Pancreas (tissue), 10 donors: ENCODE measurements at regions not wholly inside any gene's neighbourhood (a gene's known extent, or its start where the extent isn't known, plus 50 kb on each side); places are given as distances from the start of the nearest gene placed in this dataset.
A peak's percentile ranks its signal among the peaks of the same experiment; 100 is the strongest.

Source experiments
- ATAC-seq, 4 donors: fragments of 200-7000 bp; cut with Tn5 transposase; one replicate each; pipeline versions ENCODE4 v1.8.0 to v1.9.1; 2020; ENCODE audit warnings: mild to moderate bottlenecking in 4 of 4, moderate library complexity in 4 of 4
- DNase-seq, 6 donors: peaks; one replicate each; pipeline ENCODE4 v3.0.0-alpha.2; 2020
- FAIRE-seq: peaks from 2 replicates; lab custom pipeline; 2012; peaks lifted over from hg19 to GRCh38; lab: Jason Lieb, UNC
- H3K27ac ChIP-seq, 4 donors: fragments of 200-600 bp; sonication (generic); 1 replicate in 3 of 4; 2 replicates in 1 of 4; pipeline versions ENCODE4 v1.5.0 to v1.8.0; 2020
- H3K27me3 ChIP-seq, 4 donors: fragments of 200-600 bp; one replicate each; pipeline ENCODE4 v1.8.0; 2021
- H3K36me3 ChIP-seq, 3 donors: fragments of 200-600 bp; sonication (generic) in 1 of 3; one replicate each; pipeline versions ENCODE4 v1.5.0 to v1.8.0; 2020 to 2021
- H3K4me1 ChIP-seq, 3 donors: fragments of 200-600 bp; one replicate each; pipeline ENCODE4 v1.8.0; 2021
- H3K4me3 ChIP-seq, 4 donors: fragments of 200-600 bp; sonication (generic) in 2 of 4; one replicate each; pipeline versions ENCODE4 v1.5.0 to v1.8.0; 2020 to 2021
- H3K9me3 ChIP-seq, 4 donors: fragments of 200-600 bp; one replicate each; pipeline ENCODE4 v1.8.0; 2021
- CTCF ChIP-seq, 4 donors: fragments of 200-600 bp; sonication (generic) in 3 of 4; IDR thresholded peaks; one replicate each; pipeline versions ENCODE4 v1.5.0 to v1.8.0; 2021; ENCODE audit warnings: antibody characterized with exemption in 4 of 4
- WGBS, 2 donors: extraction: QIAGEN DNeasy Blood & Tissue Kit; methylation state at CpG; one replicate each; pipeline ENCODE4 v1.1.7; 2013; 5-methylcytosine and 5-hydroxymethylcytosine counted together
- intact Hi-C, 3 donors: fragments of 100-400 bp; cut with DNase I; formaldehyde crosslinking; loops; one replicate each; pipeline versions ENCODE4 v1.11.1 to v1.14.2; 2022
- donor health status: healthy with polysubstance abuse.
- donor health status: DM: no; HTN: no; CAD: no; lungs with moderate emphysema.
- donor health status: DM: no; HTN: no; CAD: no.
- donor health status: control.
- donor health status: control.
- donor health status: Bipolar disorder and iron deficiency.
- donor health status: DM: yes; HTN: yes; CAD: no.
- donor health status: DM: no; HTN: no; CAD: no.
- donor health status: DM: no; HTN: no; CAD: no.
- donor health status: DM: yes; HTN: yes; CAD: no.

- DNase-seq (no peak), FAIRE-seq (peak; percentile 47), ATAC-seq (no peak)
- H3K27ac ChIP-seq: no peak overlapping the region
- WGBS, 2 donors: 27 to 69% methylated on average over 1 of the region's 1 CpG
- TF ChIP-seq CTCF (IDR thresholded peaks at IDR 0.05): no peak
- H3K36me3 ChIP-seq: no peaks in the 10 kb centered on the region
- H3K4me3 ChIP-seq: no peak overlapping the region
- no peaks in the 10 kb centered on the region for H3K9me3 ChIP-seq
- intact Hi-C loops: no loop called here
- H3K4me1 ChIP-seq: no peaks in the 10 kb centered on the region
- no peaks in the 10 kb centered on the region for H3K27me3 ChIP-seq
These were observed 365.6 kb upstream of the ADGRL2 start for GRCh38 chr1:81435175-81435574.

- DNase-seq (no peak), FAIRE-seq (no peak), ATAC-seq (no peak)
- Histone ChIP-seq H3K27me3 (no peaks in the 10 kb centered on the region), H3K4me3 (no peak overlapping the region), H3K27ac (no peak overlapping the region), H3K36me3 (no peaks in the 10 kb centered on the region), H3K9me3 (no peaks in the 10 kb centered on the region), H3K4me1 (peaks cover 0 to 6% (median 4%) of the 10 kb centered on the region in 3 donors)
- 70 to 81% methylated on average over 2 of the region's 2 CpGs for WGBS, 2 donors
- no peak for TF ChIP-seq CTCF (IDR thresholded peaks at IDR 0.05)
- intact Hi-C loops: no loop called here
These were observed 367.1 kb upstream of the ADGRL2 start for GRCh38 chr1:81433676-81434075.

GRCh38 chr1:81432654-81433109, 368.1 kb upstream of the ADGRL2 start:
- Histone ChIP-seq H3K36me3 (no peaks in the 10 kb centered on the region), H3K27me3 (no peaks in the 10 kb centered on the region), H3K27ac (no peak overlapping the region), H3K4me3 (no peak overlapping the region), H3K4me1 (peaks cover 0 to 6% (median 5%) of the 10 kb centered on the region in 3 donors), H3K9me3 (no peaks in the 10 kb centered on the region)
- no peak for FAIRE-seq
- ATAC-seq: no peak
- TF ChIP-seq CTCF (IDR thresholded peaks at IDR 0.05): no peak
- WGBS, 2 donors: 76 to 79% methylated on average over 8 of the region's 8 CpGs
- DNase-seq: no peak
- intact Hi-C loops: no loop called here

- FAIRE-seq (no peak), ATAC-seq (no peak), DNase-seq (no peak)
- no peaks in the 10 kb centered on the region for H3K27me3 ChIP-seq
- H3K4me3 ChIP-seq: no peak overlapping the region
- no peak for TF ChIP-seq CTCF (IDR thresholded peaks at IDR 0.05)
- intact Hi-C loops: no loop called here
- H3K4me1 ChIP-seq: peaks cover 0 to 6% (median 5%) of the 10 kb centered on the region in 3 donors
- H3K36me3 ChIP-seq: no peaks in the 10 kb centered on the region
- H3K9me3 ChIP-seq: no peaks in the 10 kb centered on the region
- 64 to 65% methylated on average over 4 of the region's 4 CpGs for WGBS, 2 donors
- H3K27ac ChIP-seq: no peak overlapping the region
These were observed 368.7 kb upstream of the ADGRL2 start for GRCh38 chr1:81432059-81432458.

GRCh38 chr1:81431624-81432000, 369.1 kb upstream of the ADGRL2 start:
- TF ChIP-seq CTCF (IDR thresholded peaks at IDR 0.05): no peak
- Histone ChIP-seq H3K9me3 (no peaks in the 10 kb centered on the region), H3K4me1 (peaks cover 0 to 6% (median 5%) of the 10 kb centered on the region in 3 donors), H3K27me3 (no peaks in the 10 kb centered on the region), H3K4me3 (no peak overlapping the region), H3K36me3 (no peaks in the 10 kb centered on the region), H3K27ac (no peak overlapping the region)
- ATAC-seq (no peak), DNase-seq (no peak), FAIRE-seq (no peak)
- intact Hi-C loops: no loop called here
- WGBS, 2 donors: 84 to 90% methylated on average over 2 of the region's 2 CpGs
